ENCODE measurements at regions not wholly inside any gene's neighbourhood (a gene's known extent, or its start where the extent isn't known, plus 50 kb on each side); places are given as distances from the start of the nearest gene placed in this dataset.

- TF ChIP-seq CTCF (IDR thresholded peaks at IDR 0.05) (no peak), POLR2A (IDR thresholded peaks at IDR 0.05) (no peak)
Observed at GRCh38 chr1:239647045-239647444, 260.7 kb downstream of the CHRM3 start.

Measured in right lobe of liver (tissue), 4 donors.